Common myeloid progenitor, CD34-positive (primary cell): ENCODE measurements at regions not wholly inside any gene's neighbourhood (a gene's known extent, or its start where the extent isn't known, plus 50 kb on each side); places are given as distances from the start of the nearest gene placed in this dataset.

ENCODE experiments used
- CTCF ChIA-PET: fragments of 350-600 bp; sonication (Branson Sonifier 250); formaldehyde crosslinking; loops from one replicate; lab custom pipeline; 2021; ENCODE audit warnings: antibody characterized with exemption; lab: Charles Lee
- POLR2A ChIA-PET: fragments of 350-600 bp; sonication (Branson Sonifier 250); formaldehyde crosslinking; loops from one replicate; lab custom pipeline; 2021; ENCODE audit warnings: antibody characterized with exemption; lab: Charles Lee
- DNase-seq, 3 donors: peaks; one replicate each; pipeline versions ENCODE4 v3.0.0 to v3.0.0-alpha.2; 2013
- H3K27ac ChIP-seq, 2 experiments: 1 replicate in 1 of 2; 2 replicates in 1 of 2; pipeline ENCODE4 v1.7.0; 2013; ENCODE audit warnings: inconsistent platforms in 2 of 2, low read length in 2 of 2, mild to moderate bottlenecking in 2 of 2, low read depth in 1 of 2, moderate library complexity in 1 of 2; ENCODE audit not compliant: severe bottlenecking in 2 of 2, insufficient read depth in 1 of 2, poor library complexity in 1 of 2
- H3K27me3 ChIP-seq, 5 experiments: replicated peaks in 2 of 5; 1 replicate in 3 of 5; 2 replicates in 2 of 5; pipeline versions ENCODE4 v1.6.1 to v1.7.0; 2013; ENCODE audit warnings: low read length in 4 of 5, mild to moderate bottlenecking in 2 of 5, moderate library complexity in 2 of 5, inconsistent platforms in 1 of 5; ENCODE audit not compliant: insufficient read depth in 5 of 5, control insufficient read depth in 4 of 5
- H3K36me3 ChIP-seq, 4 experiments: 1 replicate in 2 of 4; 2 replicates in 2 of 4; pipeline versions ENCODE4 v1.6.1 to v1.7.0; 2013; ENCODE audit warnings: low read length in 3 of 4, control low read depth in 1 of 4, mild to moderate bottlenecking in 1 of 4; ENCODE audit not compliant: control insufficient read depth in 4 of 4, insufficient read depth in 4 of 4
- H3K4me1 ChIP-seq, 4 experiments: 1 replicate in 3 of 4; 2 replicates in 1 of 4; pipeline versions ENCODE4 v1.6.1 to v1.7.1; 2013; ENCODE audit warnings: low read length in 3 of 4, mild to moderate bottlenecking in 3 of 4, control low read depth in 1 of 4, inconsistent platforms in 1 of 4, moderate library complexity in 1 of 4; ENCODE audit not compliant: control insufficient read depth in 4 of 4, insufficient read depth in 4 of 4; ENCODE audit errors: control extremely low read depth in 1 of 4
- H3K4me3 ChIP-seq, 7 experiments: 1 replicate in 4 of 7; 2 replicates in 3 of 7; pipeline versions ENCODE4 v1.5.1 to v1.7.0; 2013; ENCODE audit warnings: mild to moderate bottlenecking in 7 of 7, low read length in 6 of 7, moderate library complexity in 6 of 7, inconsistent platforms in 2 of 7, low read depth in 2 of 7, control low read depth in 1 of 7; ENCODE audit not compliant: insufficient read depth in 4 of 7, control insufficient read depth in 1 of 7; ENCODE audit errors: extremely low read depth in 1 of 7
- H3K9me3 ChIP-seq, 5 experiments: 1 replicate in 4 of 5; 2 replicates in 1 of 5; pipeline versions ENCODE4 v1.6.1 to v1.7.1; 2013; ENCODE audit warnings: low read length in 4 of 5, mild to moderate bottlenecking in 2 of 5, inconsistent platforms in 1 of 5, low read depth in 1 of 5, moderate library complexity in 1 of 5; ENCODE audit not compliant: control insufficient read depth in 4 of 5, insufficient read depth in 2 of 5; ENCODE audit errors: control extremely low read depth in 1 of 5
- WGBS: methylation state at CpG from one replicate; pipeline ENCODE4 v1.1.5; 2013; ENCODE audit not compliant: insufficient coverage; 5-methylcytosine and 5-hydroxymethylcytosine counted together

DNA sequence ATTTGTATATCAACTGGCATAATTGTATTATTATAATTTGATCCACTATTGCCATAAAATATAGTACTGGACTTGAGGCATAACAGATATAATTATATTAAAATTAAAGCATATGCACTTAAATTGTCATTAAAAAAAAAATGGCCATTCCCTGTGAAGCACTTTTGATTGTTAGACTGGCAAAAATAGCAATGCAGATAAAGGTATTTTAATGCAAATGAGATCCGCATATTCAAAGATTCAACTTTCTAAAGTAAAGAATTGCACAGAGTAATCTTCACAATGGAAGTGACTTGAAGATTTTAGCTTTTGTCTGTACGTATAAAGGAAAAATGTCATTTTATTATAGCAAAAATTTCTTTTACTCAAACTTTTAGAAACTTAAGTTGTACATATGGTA is 871.8 kb upstream of the PABPC4L start:
- H3K9me3 ChIP-seq: peaks cover 0 to 3% (median 0%) of the 10 kb centered on the region in 5 experiments
- ChIA-PET CTCF (no interaction called here), POLR2A (no interaction called here)
- WGBS: no CpG with 5 or more reads among the region's 2 CpGs
- no peaks in the 10 kb centered on the region for H3K4me1 ChIP-seq
- no peak overlapping the region for H3K4me3 ChIP-seq
- H3K27ac ChIP-seq: no peak overlapping the region
- no peak for DNase-seq
- no peaks in the 10 kb centered on the region for H3K27me3 ChIP-seq
- no peaks in the 10 kb centered on the region for H3K36me3 ChIP-seq

DNA sequence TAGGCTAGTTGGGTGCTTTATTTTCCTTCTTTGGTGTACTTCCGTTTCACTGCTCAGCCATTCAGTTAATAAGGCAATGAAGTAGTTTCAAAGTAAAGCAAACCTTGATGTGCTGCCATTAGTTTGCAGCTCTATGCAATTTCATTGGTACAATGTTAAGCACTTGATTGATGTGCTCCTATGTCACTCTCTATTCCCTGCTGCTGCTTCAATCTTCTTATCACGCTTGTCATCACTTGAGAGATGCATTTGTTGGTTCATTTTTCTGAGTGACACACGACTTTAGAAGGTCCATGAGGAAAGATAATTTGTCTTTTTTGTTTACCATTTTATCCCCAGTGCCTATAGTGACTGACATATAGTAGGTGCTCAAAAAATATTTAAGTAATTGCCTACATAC is 871.0 kb upstream of the PABPC4L start:
- Histone ChIP-seq H3K4me3 (no peak overlapping the region), H3K4me1 (no peaks in the 10 kb centered on the region), H3K9me3 (peaks cover 0 to 3% (median 0%) of the 10 kb centered on the region in 5 experiments), H3K36me3 (no peaks in the 10 kb centered on the region), H3K27me3 (no peaks in the 10 kb centered on the region), H3K27ac (no peak overlapping the region)
- ChIA-PET CTCF (no interaction called here), POLR2A (no interaction called here)
- no peak for DNase-seq
- WGBS: 86% methylated on average over 1 of the region's 3 CpGs

DNA sequence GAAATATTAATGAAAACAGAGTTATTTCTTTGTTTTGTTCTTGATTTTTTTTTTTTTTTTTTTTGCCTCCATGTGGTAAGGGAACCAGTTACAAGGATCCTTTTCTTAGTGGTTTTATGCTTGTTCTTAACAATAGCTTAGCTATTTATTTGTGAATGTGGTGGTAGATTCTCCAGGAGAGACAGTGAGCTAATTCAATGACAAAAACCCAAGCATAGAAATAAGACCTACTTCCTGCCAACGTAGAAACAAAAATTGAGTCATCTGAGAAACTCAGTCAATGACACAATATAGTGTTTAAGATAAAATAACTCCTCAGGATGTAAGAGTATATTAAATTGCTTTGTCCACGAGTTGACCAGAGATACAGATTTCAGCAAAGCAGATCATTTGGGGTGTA is 863.8 kb upstream of the PABPC4L start:
- DNase-seq: no peak
- POLR2A ChIA-PET: interaction anchor here (0.7 kb wide), 1 partner anchor 13 kb away, joined by 3 read pairs; no protein-coding TSS in a partner anchor

DNA sequence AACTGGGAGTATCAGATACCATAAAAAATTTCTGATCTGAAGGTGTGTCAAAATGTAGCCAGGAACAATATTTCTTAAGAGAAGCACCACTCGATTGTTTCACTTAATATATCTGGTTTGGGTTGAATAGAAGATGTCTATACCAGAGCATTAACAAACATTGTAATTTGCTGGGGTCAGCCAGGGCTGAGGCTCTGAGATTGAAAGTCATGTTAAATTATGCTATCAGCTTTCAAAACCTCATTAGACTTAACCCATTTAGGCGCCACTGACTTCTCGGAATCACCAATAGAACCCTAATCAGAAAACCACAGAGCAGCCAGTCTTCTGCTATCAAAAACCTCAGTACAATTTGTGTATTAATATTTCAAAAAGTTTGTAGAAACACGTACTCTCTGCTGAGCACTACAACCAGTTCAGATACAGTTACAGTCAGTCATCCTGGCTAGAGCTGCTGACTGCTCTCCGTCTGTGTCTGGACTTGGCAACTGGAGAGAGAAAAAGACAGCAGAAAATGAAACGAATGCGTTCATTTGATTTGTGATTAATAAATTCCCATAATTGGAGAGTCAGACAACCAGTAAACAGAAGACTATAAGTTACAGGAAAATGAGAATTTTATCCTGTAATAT is 848.6 kb upstream of the PABPC4L start:
- H3K27me3 ChIP-seq: no peaks in the 10 kb centered on the region
- DNase-seq: no peak
- 75% methylated on average over 2 of the region's 7 CpGs for WGBS
- H3K4me3 ChIP-seq: no peak overlapping the region
- no peaks in the 10 kb centered on the region for H3K9me3 ChIP-seq
- no peak overlapping the region for H3K27ac ChIP-seq
- CTCF ChIA-PET: no interaction called here
- H3K4me1 ChIP-seq: no peaks in the 10 kb centered on the region
- no peaks in the 10 kb centered on the region for H3K36me3 ChIP-seq
- POLR2A ChIA-PET: no interaction called here

More for the DNA sequence above, 863.8 kb upstream of the PABPC4L start:
- H3K9me3 ChIP-seq: no peaks in the 10 kb centered on the region
- CTCF ChIA-PET: no interaction called here
- H3K27ac ChIP-seq: no peak overlapping the region
- H3K4me1 ChIP-seq: no peaks in the 10 kb centered on the region
- H3K27me3 ChIP-seq: no peaks in the 10 kb centered on the region
- H3K36me3 ChIP-seq: no peaks in the 10 kb centered on the region
- no peak overlapping the region for H3K4me3 ChIP-seq
- no CpG with 5 or more reads among the region's 2 CpGs for WGBS

DNA sequence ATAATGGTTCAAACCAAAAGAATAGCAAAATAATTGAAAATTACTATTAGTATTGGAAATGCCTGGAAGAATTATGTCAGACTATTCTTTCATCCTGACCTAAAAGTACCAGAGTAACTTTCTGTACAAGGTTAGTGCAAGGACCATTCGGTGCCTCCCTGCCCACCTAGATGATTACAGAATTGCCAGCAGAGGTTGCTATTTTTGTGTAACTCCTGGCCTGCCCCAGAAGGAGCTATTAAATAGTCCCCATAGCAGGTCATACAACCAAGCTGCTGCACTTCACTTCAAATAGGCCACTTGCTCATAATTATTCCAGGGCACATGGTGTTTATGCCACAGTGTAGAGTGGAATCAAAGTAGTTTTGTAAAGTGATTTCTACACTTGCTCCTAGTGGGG is 831.1 kb upstream of the PABPC4L start:
- WGBS: 88% methylated on average over 1 of the region's 1 CpG
- no peaks in the 10 kb centered on the region for H3K9me3 ChIP-seq
- POLR2A ChIA-PET: no interaction called here
- H3K27me3 ChIP-seq: no peaks in the 10 kb centered on the region
- CTCF ChIA-PET: no interaction called here
- no peak overlapping the region for H3K27ac ChIP-seq
- H3K4me3 ChIP-seq: no peak overlapping the region
- no peak for DNase-seq
- H3K36me3 ChIP-seq: no peaks in the 10 kb centered on the region
- H3K4me1 ChIP-seq: no peaks in the 10 kb centered on the region

DNA sequence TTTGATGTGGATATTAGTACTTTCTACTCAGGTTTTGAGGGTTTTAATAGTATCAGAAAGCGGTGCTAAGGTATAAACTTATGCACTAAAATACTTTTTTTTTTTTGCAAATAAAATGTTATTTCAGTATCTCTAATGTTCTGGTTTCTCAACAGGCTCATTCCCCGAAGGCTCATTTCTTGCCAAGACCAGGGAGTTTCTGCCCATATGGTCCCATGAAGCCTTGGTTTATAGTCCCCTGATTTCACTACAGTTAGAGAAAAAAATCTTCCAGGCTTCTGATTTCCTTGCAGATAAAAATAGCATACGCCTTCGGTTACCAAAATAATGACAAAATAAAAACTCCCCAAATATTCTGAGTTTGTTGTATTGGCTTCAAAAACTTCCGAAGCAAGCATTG is 814.2 kb upstream of the PABPC4L start:
- H3K9me3 ChIP-seq: no peaks in the 10 kb centered on the region
- H3K27ac ChIP-seq: no peak overlapping the region
- H3K4me1 ChIP-seq: no peaks in the 10 kb centered on the region
- 100% methylated on average over 1 of the region's 5 CpGs for WGBS
- H3K4me3 ChIP-seq: no peak overlapping the region
- DNase-seq: no peak
- H3K27me3 ChIP-seq: no peaks in the 10 kb centered on the region
- no peaks in the 10 kb centered on the region for H3K36me3 ChIP-seq
- POLR2A ChIA-PET: no interaction called here
- CTCF ChIA-PET: no interaction called here

DNA sequence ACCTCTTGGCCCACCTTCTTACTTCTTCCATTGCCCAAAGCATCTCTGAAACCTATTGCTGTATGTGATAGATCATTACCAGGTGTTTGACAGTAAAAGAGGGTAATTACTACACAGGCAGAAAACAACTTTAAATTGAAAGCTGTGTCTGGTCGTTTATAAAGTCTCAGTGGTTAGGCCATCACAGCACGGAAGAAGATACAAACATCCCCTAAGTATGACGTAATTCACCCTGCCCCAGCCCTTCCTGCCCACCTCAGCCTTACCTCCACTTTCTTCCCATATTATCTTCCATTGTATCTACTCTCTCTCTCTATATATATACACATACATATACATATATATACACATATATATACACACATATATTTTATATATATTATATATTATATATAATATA is 805.8 kb upstream of the PABPC4L start:
- 60% methylated on average over 1 of the region's 3 CpGs for WGBS
- no peaks in the 10 kb centered on the region for H3K9me3 ChIP-seq
- POLR2A ChIA-PET: no interaction called here
- no peak overlapping the region for H3K27ac ChIP-seq
- CTCF ChIA-PET: no interaction called here
- H3K36me3 ChIP-seq: no peaks in the 10 kb centered on the region
- H3K27me3 ChIP-seq: no peaks in the 10 kb centered on the region
- H3K4me1 ChIP-seq: no peaks in the 10 kb centered on the region
- no peak overlapping the region for H3K4me3 ChIP-seq
- DNase-seq: no peak
